Esophagus muscularis mucosa (tissue), 3 donors: ENCODE measurements at regions not wholly inside any gene's neighbourhood (a gene's known extent, or its start where the extent isn't known, plus 50 kb on each side); places are given as distances from the start of the nearest gene placed in this dataset.

Source experiments
- POLR2AphosphoS5 ChIP-seq, 2 donors: sonication (generic); formaldehyde crosslinking; IDR thresholded peaks; one replicate each; pipeline ENCODE4 v1.6.1; 2017; ENCODE audit warnings: antibody characterized with exemption in 2 of 2
- TF ChIP-seq, protein P1 (sequence below), 3 experiments: fragments of 200-600 bp in 2 of 3; fragments of 450-650 bp in 1 of 3; sonication (generic) in 2 of 3; IDR thresholded peaks; one replicate each; pipeline ENCODE4 v1.5.1; 2017 to 2019; ENCODE audit warnings: antibody characterized with exemption in 3 of 3, mild to moderate bottlenecking in 2 of 3, moderate library complexity in 1 of 3

DNA sequence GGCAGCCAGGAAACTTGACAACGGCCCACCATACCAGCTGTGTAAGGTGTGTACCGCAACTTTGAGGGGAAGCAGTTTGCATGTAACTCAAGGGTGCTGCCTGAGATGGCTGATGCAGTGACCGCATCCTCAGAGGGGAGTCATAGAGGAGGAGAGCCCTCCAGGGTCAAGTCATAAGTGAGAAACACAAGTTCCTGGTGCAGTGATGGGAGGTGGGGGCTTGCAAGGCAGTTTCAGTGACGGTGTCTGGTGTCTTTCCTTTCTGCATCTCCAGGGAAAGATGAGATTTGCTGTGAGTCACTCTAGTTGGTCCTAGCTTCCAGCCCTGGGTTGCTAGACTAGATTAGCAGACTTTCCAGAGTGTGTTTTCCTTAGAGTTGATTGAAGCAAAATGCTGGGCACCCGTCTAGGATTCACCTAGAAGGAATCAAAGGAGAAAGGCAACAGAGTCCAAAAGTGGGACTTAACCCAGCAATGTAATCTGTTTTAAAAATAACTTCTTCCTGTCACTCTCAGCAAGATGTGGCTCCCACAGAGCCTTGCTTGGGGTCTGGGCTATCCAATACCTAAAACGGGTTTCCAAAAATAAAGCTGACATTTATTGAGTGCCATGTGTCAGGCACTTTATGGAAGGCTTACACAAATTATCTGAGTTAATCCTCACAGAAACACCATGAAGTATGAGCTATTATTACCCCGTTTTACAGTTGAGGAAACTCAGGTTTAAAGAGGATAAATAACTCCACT is 265.4 kb upstream of the PLET1 start:
- TF ChIP-seq, protein P1, sequence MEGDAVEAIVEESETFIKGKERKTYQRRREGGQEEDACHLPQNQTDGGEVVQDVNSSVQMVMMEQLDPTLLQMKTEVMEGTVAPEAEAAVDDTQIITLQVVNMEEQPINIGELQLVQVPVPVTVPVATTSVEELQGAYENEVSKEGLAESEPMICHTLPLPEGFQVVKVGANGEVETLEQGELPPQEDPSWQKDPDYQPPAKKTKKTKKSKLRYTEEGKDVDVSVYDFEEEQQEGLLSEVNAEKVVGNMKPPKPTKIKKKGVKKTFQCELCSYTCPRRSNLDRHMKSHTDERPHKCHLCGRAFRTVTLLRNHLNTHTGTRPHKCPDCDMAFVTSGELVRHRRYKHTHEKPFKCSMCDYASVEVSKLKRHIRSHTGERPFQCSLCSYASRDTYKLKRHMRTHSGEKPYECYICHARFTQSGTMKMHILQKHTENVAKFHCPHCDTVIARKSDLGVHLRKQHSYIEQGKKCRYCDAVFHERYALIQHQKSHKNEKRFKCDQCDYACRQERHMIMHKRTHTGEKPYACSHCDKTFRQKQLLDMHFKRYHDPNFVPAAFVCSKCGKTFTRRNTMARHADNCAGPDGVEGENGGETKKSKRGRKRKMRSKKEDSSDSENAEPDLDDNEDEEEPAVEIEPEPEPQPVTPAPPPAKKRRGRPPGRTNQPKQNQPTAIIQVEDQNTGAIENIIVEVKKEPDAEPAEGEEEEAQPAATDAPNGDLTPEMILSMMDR (IDR thresholded peaks at IDR 0.05), result no peak
- no peak for TF ChIP-seq POLR2AphosphoS5 (IDR thresholded peaks at IDR 0.05)
